ENCODE measurements at regions not wholly inside any gene's neighbourhood (a gene's known extent, or its start where the extent isn't known, plus 50 kb on each side); places are given as distances from the start of the nearest gene placed in this dataset.

GRCh38 chr12:111248236-111249017, 120.5 kb downstream of the PHETA1 start (continued):
- TF ChIP-seq ATF3 (IDR thresholded peaks at IDR 0.05; ENCODE audit: borderline replicate concordance, extremely low read depth, low read depth, low read length) (no peak), CBFB (IDR thresholded peaks at IDR 0.05; ENCODE audit: low read depth) (no peak), NBN (IDR thresholded peaks at IDR 0.05) (no peak), CHD2 (IDR thresholded peaks at IDR 0.05; ENCODE audit: borderline replicate concordance, low read depth, low read length) (no peak), MTA2 (IDR thresholded peaks at IDR 0.05; ENCODE audit: low read depth) (no peak), SREBF2 (IDR thresholded peaks at IDR 0.05; ENCODE audit: low read length) (no peak)

GRCh38 chr12:111247083-111247783, 121.7 kb downstream of the PHETA1 start:
- no peaks in the 10 kb centered on the region for H4K20me1 ChIP-seq (ENCODE audit: control insufficient read depth, insufficient read depth)
- no peak overlapping the region for H3K9ac ChIP-seq (ENCODE audit: control insufficient read depth, insufficient read depth, low read length)
- 32% methylated on average over 17 of the region's 17 CpGs for WGBS (ENCODE audit: insufficient coverage, insufficient replicate concordance, low lambda C conversion rate, missing lambda C conversion rate)
- no peak overlapping the region for H3K4me3 ChIP-seq
- no peaks in the 10 kb centered on the region; the same call in 2 of the 3 replicates for H3K9me3 ChIP-seq (replicated peaks; ENCODE audit: control insufficient read depth, insufficient read depth, low read length)
- H3K4me2 ChIP-seq (ENCODE audit: control insufficient read depth, insufficient read depth): no peak overlapping the region
- ChIA-PET SMC1A (ENCODE audit: uncharacterized antibody, unreplicated experiment) (no interaction called here), CTCF (no interaction called here), POLR2A (no interaction called here), RAD21 (ENCODE audit: unreplicated experiment) (no interaction called here)
- no peaks in the 10 kb centered on the region for H3K36me3 ChIP-seq (ENCODE audit: control insufficient read depth in 2 of 2, insufficient read depth in 2 of 2, low read length in 1 of 2)
- H3K4me1 ChIP-seq (ENCODE audit: control insufficient read depth, insufficient read depth, low read length): no peaks in the 10 kb centered on the region
- no peak overlapping the region for H3K27ac ChIP-seq (ENCODE audit: control insufficient read depth, insufficient read depth)
- intact Hi-C loops (cut with micrococcal nuclease; ENCODE audit: unreplicated experiment) (no loop called here), in situ Hi-C loops (cut with MboI) (no loop called here)
- DNase-seq (ENCODE audit: low read depth, low spot score) (no peak), ATAC-seq (no peak), FAIRE-seq (no peak)
- BruUV-seq (replicated peaks): no TSS peak
- H2AFZ ChIP-seq (ENCODE audit: control insufficient read depth, low read depth, low read length): no peak overlapping the region
- no peak for TF ChIP-seq ZBTB11 (CRISPR knock-in tag; IDR thresholded peaks at IDR 0.05)
- no peak for TF ChIP-seq PAX8 (IDR thresholded peaks at IDR 0.05)
- TF ChIP-seq NR2F1 (conservative IDR thresholded peaks at IDR 0.05): no peak
- no peak for TF ChIP-seq CHD2 (IDR thresholded peaks at IDR 0.05; ENCODE audit: borderline replicate concordance, low read depth, low read length)
- no peak for TF ChIP-seq MAX (IDR thresholded peaks at IDR 0.05; ENCODE audit: low read depth, low read length)
- no peak for TF ChIP-seq NFXL1 (IDR thresholded peaks at IDR 0.05; ENCODE audit: borderline replicate concordance)
- TF ChIP-seq HDAC2 (IDR thresholded peaks at IDR 0.05): no peak
- no peak for TF ChIP-seq TARDBP (IDR thresholded peaks at IDR 0.05; ENCODE audit: borderline replicate concordance)
- no peak for TF ChIP-seq SIN3A (IDR thresholded peaks at IDR 0.05; ENCODE audit: low read depth, low read length)
- TF ChIP-seq JUND (IDR thresholded peaks at IDR 0.05; ENCODE audit: low read depth, low read length): no peak
- no peak for TF ChIP-seq IRF5 (IDR thresholded peaks at IDR 0.05; ENCODE audit: borderline replicate concordance)
- no peak for TF ChIP-seq ATF3 (IDR thresholded peaks at IDR 0.05; ENCODE audit: borderline replicate concordance, extremely low read depth, low read depth, low read length)
- TF ChIP-seq EED (IDR thresholded peaks at IDR 0.05; ENCODE audit: low read depth): no peak
- no peak for TF ChIP-seq ZSCAN29 (IDR thresholded peaks at IDR 0.05)
- no peaks in the 10 kb centered on the region; a peak in 2 of 4 replicates for H3K27me3 ChIP-seq (replicated peaks in 1 of 2; ENCODE audit: control insufficient read depth in 2 of 2, insufficient read depth in 2 of 2, low read length in 1 of 2)
- H3K79me2 ChIP-seq (ENCODE audit: control insufficient read depth, insufficient read depth, low read length): no peaks in the 10 kb centered on the region
